Omental fat pad (tissue), 3 donors: ENCODE measurements at regions not wholly inside any gene's neighbourhood (a gene's known extent, or its start where the extent isn't known, plus 50 kb on each side); places are given as distances from the start of the nearest gene placed in this dataset.

Source experiments
- ATAC-seq: fragments of 150-250 bp; one replicate; pipeline ENCODE4 v1.9.1; 2016; ENCODE audit warnings: mild to moderate bottlenecking, moderate library complexity; ENCODE audit not compliant: low FRiP score
- DNase-seq: peaks from one replicate; pipeline ENCODE4 v3.0.0-alpha.2; 2019; ENCODE audit warnings: low spot score
- TF ChIP-seq, protein P1 (sequence below), 3 donors: fragments of 450-650 bp; IDR thresholded peaks; one replicate each; pipeline ENCODE4 v1.5.1; 2016 to 2017; ENCODE audit warnings: antibody characterized with exemption in 3 of 3, mild to moderate bottlenecking in 3 of 3, moderate library complexity in 2 of 3

DNA sequence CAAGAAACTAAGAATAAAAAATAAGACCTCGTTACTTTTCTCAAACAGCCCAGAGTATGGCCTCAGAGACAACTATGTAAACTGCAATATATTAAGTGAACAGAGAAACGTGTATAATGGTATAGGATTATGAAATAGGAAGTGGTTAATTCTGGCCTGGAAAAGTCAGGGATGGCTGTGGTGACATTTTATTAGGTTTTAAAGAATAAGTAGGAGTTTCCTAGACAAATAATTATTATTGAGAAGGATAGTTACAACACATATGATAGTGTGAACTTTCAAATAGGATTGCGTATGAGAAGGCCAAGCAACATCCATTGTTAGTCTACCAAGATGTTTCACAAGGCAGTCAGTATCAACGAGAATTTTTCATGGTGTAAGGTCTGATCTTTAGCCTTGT lies 244.1 kb downstream of the LPIN1 start:
- DNase-seq (no peak), ATAC-seq (no peak)
- TF ChIP-seq, protein P1, sequence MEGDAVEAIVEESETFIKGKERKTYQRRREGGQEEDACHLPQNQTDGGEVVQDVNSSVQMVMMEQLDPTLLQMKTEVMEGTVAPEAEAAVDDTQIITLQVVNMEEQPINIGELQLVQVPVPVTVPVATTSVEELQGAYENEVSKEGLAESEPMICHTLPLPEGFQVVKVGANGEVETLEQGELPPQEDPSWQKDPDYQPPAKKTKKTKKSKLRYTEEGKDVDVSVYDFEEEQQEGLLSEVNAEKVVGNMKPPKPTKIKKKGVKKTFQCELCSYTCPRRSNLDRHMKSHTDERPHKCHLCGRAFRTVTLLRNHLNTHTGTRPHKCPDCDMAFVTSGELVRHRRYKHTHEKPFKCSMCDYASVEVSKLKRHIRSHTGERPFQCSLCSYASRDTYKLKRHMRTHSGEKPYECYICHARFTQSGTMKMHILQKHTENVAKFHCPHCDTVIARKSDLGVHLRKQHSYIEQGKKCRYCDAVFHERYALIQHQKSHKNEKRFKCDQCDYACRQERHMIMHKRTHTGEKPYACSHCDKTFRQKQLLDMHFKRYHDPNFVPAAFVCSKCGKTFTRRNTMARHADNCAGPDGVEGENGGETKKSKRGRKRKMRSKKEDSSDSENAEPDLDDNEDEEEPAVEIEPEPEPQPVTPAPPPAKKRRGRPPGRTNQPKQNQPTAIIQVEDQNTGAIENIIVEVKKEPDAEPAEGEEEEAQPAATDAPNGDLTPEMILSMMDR (IDR thresholded peaks at IDR 0.05) = no peak

DNA sequence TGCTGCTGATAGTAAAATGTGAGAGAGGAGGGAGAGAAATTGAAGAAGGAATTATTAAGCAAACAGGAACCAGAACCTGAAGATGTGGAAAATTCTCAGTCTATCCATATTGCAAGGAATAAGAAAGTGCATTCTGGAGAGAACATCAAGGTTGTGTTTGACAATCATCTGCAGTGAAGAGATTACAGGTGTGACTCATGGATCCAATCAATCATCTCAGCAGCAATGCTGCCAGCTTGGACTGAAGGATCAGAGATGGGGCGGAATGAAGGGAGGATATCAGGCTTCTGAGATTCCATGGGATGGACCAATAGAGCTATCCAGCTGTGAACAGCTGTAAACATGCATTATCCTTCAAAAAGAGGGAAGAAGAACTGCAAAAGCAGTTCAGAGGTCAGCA lies 247.3 kb downstream of the LPIN1 start:
- DNase-seq (no peak), ATAC-seq (no peak)
- TF ChIP-seq, protein P1 (IDR thresholded peaks at IDR 0.05) = no peak

DNA sequence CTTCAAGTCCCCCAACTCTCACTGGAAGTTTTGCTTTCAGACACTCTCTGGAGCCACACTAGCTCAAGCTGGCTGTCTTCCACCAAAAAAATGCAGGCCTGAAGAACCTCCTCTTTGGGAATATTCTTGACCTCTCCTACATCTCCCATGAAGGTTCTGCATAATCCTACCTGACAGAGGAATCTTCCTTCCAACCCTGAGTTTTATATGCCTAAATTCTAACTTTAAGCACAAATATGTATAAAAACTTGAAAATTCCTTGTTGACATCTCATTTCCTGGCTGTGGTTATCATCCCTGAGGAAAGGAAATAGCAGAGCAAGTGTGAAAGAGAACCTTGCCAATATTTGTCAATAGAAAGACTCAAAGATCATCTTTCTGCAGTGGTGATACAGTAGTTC lies 249.0 kb downstream of the LPIN1 start:
- TF ChIP-seq, protein P1 (IDR thresholded peaks at IDR 0.05) = no peak
- DNase-seq (no peak), ATAC-seq (no peak)

DNA sequence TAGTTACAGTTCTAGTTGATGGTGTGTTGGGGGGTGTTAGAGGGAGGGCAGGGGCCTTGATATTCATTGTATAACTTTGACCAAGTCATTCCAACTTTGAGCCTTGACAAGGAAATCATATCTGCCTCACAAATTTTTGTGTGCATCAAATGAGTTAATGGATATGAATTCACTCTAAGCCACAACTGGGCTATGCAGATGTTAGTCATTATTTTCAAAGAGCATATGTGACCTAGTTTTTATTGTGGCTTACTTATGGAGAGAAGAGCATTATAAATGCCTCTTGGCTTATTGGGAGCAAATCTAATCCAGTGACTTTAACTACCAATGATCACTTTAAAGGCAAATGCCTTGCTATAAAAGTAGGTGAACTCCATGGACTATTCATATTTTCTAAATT lies 250.2 kb downstream of the LPIN1 start:
- no peak for ATAC-seq
- DNase-seq = no peak
- TF ChIP-seq, protein P1 (IDR thresholded peaks at IDR 0.05) = no peak

DNA sequence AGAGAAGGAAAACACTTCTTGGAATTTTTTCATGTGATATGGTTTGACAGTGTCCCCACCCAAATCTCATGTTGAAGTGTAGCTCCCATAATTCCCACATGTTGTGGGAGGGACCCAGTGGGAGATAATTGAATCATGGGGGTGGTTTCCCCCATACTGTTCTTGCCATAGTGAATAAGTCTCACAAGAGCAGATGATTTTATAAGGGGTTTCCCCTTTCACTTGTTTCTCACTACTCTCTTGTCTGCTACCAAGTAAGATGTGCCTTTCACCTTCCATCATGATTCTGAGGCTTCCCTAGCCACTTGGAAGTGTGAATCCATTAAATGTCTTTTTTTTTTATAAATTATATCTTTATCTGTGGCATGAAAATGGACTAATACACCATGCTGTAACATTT lies 250.7 kb downstream of the LPIN1 start:
- TF ChIP-seq, protein P1 (IDR thresholded peaks at IDR 0.05) = no peak
- no peak for ATAC-seq
- DNase-seq = no peak

DNA sequence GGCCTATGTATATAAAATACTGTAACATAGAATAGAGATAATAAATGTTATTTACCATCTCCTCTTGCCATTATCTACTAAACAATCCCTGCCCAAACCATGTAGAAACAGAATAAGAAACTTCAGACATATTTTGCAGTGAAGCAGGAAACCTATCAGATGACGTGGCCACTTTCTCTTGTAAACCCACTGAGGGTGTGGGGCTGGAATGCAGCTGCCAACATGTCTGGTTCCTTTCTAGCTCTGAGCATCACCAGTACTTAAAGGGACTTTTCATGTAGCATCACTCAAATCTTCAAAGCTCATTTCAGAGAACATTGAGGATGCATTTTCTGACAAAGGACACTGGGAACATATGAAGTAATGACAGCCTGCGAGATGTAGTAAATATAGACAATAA lies 251.8 kb downstream of the LPIN1 start:
- DNase-seq = no peak
- TF ChIP-seq, protein P1 (IDR thresholded peaks at IDR 0.05) = no peak
- ATAC-seq = no peak

DNA sequence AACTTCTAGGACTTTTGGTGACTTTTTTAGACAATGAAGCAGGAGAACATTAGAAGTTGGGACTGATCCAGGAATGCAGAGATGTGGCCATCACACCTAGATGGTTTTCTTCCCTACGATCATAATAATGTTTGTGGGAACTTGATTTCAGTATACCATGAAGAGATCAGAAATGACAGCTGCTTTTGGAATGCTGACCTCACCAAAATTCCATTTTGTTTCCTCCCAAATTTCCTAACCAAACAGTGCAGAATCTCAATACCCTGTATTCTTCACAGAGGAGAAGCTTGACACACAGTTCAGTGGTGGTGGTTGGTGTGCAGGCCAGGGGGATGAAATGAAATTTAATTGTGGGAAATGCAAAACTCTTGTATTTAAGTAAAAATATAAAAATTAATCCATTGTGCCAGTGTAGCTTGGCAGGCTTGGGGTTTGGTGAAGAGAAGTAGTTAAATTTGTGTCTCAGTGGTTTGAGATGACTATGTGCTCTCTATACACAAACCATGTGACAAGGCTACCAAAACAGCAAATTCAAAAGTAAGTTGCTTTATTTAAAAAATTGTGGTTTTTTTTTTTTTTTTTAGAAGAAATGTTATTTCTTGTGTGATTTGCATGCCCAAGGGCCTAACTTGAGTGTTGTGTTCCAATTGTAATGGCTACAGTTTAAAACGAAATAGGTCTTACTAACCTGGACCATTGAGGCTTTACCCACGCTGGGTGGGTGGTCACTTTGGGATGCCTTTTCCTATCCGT lies 252.4 kb downstream of the LPIN1 start:
- no peak for ATAC-seq
- no peak for DNase-seq
- TF ChIP-seq, protein P1 (IDR thresholded peaks at IDR 0.05) = no peak
